D721Med (cell line): ENCODE measurements at regions not wholly inside any gene's neighbourhood (a gene's known extent, or its start where the extent isn't known, plus 50 kb on each side); places are given as distances from the start of the nearest gene placed in this dataset.
"Not testable (repeated sequence)": the region's sequence is repeated elsewhere in the genome, so short reads cannot be mapped to it uniquely, and the experiment has no call there.

Source experiments
- DNase-seq: peaks from one replicate; pipeline ENCODE4 v3.0.0; 2011; ENCODE audit warnings: low spot score; ENCODE audit not compliant: insufficient read length
- FAIRE-seq: peaks from 2 replicates; lab custom pipeline; 2011; peaks lifted over from hg19 to GRCh38; lab: Jason Lieb, UNC
- CTCF ChIP-seq: IDR thresholded peaks from 2 replicates; pipeline ENCODE4 v1.5.1; 2012; ENCODE audit warnings: mild to moderate bottlenecking, control low read depth; ENCODE audit not compliant: insufficient read depth; ENCODE audit errors: missing control alignments

- no peak for DNase-seq
- FAIRE-seq = no peak
- no peak for TF ChIP-seq CTCF
These were observed 200.7 kb upstream of the AHR start for GRCh38 chr7:17097668-17098297.

GRCh38 chr7:17098515-17098914, 199.9 kb upstream of the AHR start:
- TF ChIP-seq CTCF = no peak
- DNase-seq (no peak), FAIRE-seq (no peak)

- FAIRE-seq = no peak
- no peak for DNase-seq
- no peak for TF ChIP-seq CTCF
These were observed 199.1 kb upstream of the AHR start for GRCh38 chr7:17099083-17099973.

- not testable (repeated sequence) for DNase-seq, FAIRE-seq
These were observed 198.4 kb upstream of the AHR start for GRCh38 chr7:17099974-17100509.

- no peak for DNase-seq
- no peak for TF ChIP-seq CTCF
- no peak for FAIRE-seq
These were observed 197.2 kb upstream of the AHR start for GRCh38 chr7:17101207-17101696.

GRCh38 chr7:17103170-17103569, 195.3 kb upstream of the AHR start:
- no peak for TF ChIP-seq CTCF
- DNase-seq (no peak), FAIRE-seq (no peak)

- FAIRE-seq (no peak), DNase-seq (no peak)
- no peak for TF ChIP-seq CTCF
These were observed 194.5 kb upstream of the AHR start for GRCh38 chr7:17103984-17104383.
